ENCODE measurements at regions not wholly inside any gene's neighbourhood (a gene's known extent, or its start where the extent isn't known, plus 50 kb on each side); places are given as distances from the start of the nearest gene placed in this dataset.

DNA sequence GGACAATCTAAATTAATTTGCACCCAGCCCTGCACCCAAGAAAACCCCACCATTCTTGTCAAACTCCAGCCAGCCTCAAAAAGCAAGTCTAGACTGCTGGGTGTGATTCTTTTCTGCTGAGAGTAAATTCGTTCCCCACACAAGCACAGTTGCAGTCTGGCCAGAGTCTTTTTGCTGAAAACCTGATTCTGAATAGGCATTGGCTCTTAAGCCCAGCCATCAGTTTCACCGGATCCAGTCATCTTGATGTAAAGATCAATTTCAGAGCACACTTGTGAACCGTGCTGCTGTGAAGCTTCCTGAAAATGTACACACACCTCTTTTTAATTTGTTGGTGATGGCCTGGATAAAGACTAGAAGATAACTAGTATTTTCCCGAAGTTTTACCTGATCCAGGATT, 159.4 kb upstream of the GGTLC1 start:
- H3K4me3 ChIP-seq: no peak overlapping the region
- no peak for TF ChIP-seq POLR2A (IDR thresholded peaks at IDR 0.05; ENCODE audit: low read depth)
- TF ChIP-seq, protein P1, sequence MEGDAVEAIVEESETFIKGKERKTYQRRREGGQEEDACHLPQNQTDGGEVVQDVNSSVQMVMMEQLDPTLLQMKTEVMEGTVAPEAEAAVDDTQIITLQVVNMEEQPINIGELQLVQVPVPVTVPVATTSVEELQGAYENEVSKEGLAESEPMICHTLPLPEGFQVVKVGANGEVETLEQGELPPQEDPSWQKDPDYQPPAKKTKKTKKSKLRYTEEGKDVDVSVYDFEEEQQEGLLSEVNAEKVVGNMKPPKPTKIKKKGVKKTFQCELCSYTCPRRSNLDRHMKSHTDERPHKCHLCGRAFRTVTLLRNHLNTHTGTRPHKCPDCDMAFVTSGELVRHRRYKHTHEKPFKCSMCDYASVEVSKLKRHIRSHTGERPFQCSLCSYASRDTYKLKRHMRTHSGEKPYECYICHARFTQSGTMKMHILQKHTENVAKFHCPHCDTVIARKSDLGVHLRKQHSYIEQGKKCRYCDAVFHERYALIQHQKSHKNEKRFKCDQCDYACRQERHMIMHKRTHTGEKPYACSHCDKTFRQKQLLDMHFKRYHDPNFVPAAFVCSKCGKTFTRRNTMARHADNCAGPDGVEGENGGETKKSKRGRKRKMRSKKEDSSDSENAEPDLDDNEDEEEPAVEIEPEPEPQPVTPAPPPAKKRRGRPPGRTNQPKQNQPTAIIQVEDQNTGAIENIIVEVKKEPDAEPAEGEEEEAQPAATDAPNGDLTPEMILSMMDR (IDR thresholded peaks at IDR 0.05): no peak
- TF ChIP-seq EP300 (IDR thresholded peaks at IDR 0.05): no peak
- TF ChIP-seq POLR2AphosphoS5 (IDR thresholded peaks at IDR 0.05): no peak
- no peaks in the 10 kb centered on the region for H3K36me3 ChIP-seq
- DNase-seq (ENCODE audit: extremely low spot score): no peak
- no peak overlapping the region for H3K27ac ChIP-seq (replicated peaks in 1 of 4)
- intact Hi-C loops (cut with DNase I): no loop called here
- H3K4me1 ChIP-seq: no peaks in the 10 kb centered on the region
- WGBS: 72% methylated on average over 4 of the region's 4 CpGs
- H3K27me3 ChIP-seq: peaks cover 0 to 5% (median 0%) of the 10 kb centered on the region in 4 donors
- H3K9me3 ChIP-seq: peaks cover 0 to 7% (median 1%) of the 10 kb centered on the region in 4 donors

DNA sequence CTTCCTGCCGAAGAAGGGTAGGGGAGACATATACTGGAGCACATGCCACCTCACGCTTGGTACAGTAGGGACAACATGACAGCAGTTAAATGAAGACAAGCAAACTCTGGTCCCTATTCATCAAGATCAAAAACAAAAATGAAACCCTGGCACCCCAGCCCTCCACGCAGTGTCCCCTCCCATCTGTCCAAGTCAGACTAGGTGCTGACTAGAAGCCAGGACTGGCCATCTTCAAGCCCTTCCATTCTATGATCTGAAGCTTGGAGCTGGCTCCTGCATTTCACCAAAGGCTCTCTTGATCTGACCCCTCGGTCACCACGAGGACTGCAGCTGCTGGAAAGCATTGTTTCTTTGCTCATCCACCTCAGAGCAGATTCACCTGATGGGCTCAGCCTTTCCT, 158.9 kb upstream of the GGTLC1 start:
- H3K27me3 ChIP-seq: peaks cover 0 to 3% (median 0%) of the 10 kb centered on the region in 4 donors
- 78% methylated on average over 4 of the region's 5 CpGs for WGBS

DNA sequence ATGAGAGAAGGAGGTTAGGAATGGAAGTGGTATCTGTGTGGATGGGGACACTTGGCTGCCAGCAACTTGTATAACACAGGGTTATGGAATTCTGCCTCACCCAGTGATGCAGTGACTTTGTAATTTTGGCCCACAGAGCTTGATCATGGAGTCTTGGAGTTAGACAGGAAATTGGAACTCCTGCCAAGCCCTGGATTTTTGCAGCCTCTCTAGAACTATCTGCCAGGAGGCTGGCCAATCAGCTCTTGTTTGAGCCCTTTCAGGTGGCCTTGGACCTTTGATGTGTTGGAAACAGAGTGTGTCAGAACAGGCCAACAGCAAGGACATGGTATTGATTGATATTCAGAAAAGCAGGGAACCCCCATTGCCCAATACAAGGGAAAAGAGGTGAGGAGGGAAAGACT, 157.7 kb upstream of the GGTLC1 start:
- Histone ChIP-seq H3K27ac (replicated peaks in 1 of 4) (no peak overlapping the region), H3K4me3 (no peak overlapping the region), H3K36me3 (no peaks in the 10 kb centered on the region), H3K4me1 (no peaks in the 10 kb centered on the region), H3K27me3 (peaks cover 0 to 3% (median 0%) of the 10 kb centered on the region in 4 donors), H3K9me3 (peaks cover 0 to 7% (median 1%) of the 10 kb centered on the region in 4 donors)
- intact Hi-C loops (cut with DNase I): no loop called here
- no peak for DNase-seq (ENCODE audit: extremely low spot score)
- TF ChIP-seq POLR2AphosphoS5 (IDR thresholded peaks at IDR 0.05): no peak
- no peak for TF ChIP-seq EP300 (IDR thresholded peaks at IDR 0.05)
- no peak for TF ChIP-seq POLR2A (IDR thresholded peaks at IDR 0.05; ENCODE audit: low read depth)
- TF ChIP-seq, protein P1 (IDR thresholded peaks at IDR 0.05): no peak

More for the DNA sequence above, 158.9 kb upstream of the GGTLC1 start:
- Histone ChIP-seq H3K4me3 (no peak overlapping the region), H3K4me1 (no peaks in the 10 kb centered on the region), H3K36me3 (no peaks in the 10 kb centered on the region), H3K27ac (replicated peaks in 1 of 4) (no peak overlapping the region), H3K9me3 (peaks cover 0 to 7% (median 1%) of the 10 kb centered on the region in 4 donors)
- DNase-seq (ENCODE audit: extremely low spot score): no peak
- intact Hi-C loops (cut with DNase I): no loop called here
- TF ChIP-seq, protein P1 (IDR thresholded peaks at IDR 0.05): no peak
- TF ChIP-seq POLR2AphosphoS5 (IDR thresholded peaks at IDR 0.05): no peak
- no peak for TF ChIP-seq EP300 (IDR thresholded peaks at IDR 0.05)
- TF ChIP-seq POLR2A (IDR thresholded peaks at IDR 0.05; ENCODE audit: low read depth): no peak

DNA sequence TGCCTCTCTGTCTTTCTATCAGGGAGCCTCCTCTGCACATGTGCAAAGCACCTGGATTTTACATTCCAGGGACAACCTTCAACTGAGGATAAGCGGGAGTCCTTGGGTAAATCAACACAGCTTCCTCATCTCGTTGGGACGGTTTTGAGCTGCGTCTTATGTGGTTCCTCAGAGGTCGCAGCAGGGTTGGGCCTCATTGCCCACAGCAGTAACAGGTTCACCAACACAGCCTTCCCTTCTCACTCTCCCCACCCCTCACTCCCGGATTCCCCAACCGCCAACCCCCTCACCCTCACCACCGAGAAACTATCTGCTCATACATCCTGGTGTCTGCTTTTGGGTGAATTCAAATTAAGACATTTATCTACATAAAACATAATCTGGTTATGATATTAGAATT, 155.8 kb upstream of the GGTLC1 start:
- intact Hi-C loops (cut with DNase I): no loop called here
- WGBS: 80% methylated on average over 8 of the region's 8 CpGs
- peaks cover 0 to 7% (median 1%) of the 10 kb centered on the region in 4 donors for H3K9me3 ChIP-seq
- H3K4me1 ChIP-seq: no peaks in the 10 kb centered on the region
- no peak for DNase-seq (ENCODE audit: extremely low spot score)
- H3K36me3 ChIP-seq: no peaks in the 10 kb centered on the region
- H3K27ac ChIP-seq (replicated peaks in 1 of 4): no peak overlapping the region
- H3K4me3 ChIP-seq: no peak overlapping the region
- peaks cover 0 to 3% (median 0%) of the 10 kb centered on the region in 4 donors for H3K27me3 ChIP-seq
- no peak for TF ChIP-seq POLR2AphosphoS5 (IDR thresholded peaks at IDR 0.05)
- no peak for TF ChIP-seq EP300 (IDR thresholded peaks at IDR 0.05)
- no peak for TF ChIP-seq POLR2A (IDR thresholded peaks at IDR 0.05; ENCODE audit: low read depth)
- TF ChIP-seq, protein P1 (IDR thresholded peaks at IDR 0.05): no peak

DNA sequence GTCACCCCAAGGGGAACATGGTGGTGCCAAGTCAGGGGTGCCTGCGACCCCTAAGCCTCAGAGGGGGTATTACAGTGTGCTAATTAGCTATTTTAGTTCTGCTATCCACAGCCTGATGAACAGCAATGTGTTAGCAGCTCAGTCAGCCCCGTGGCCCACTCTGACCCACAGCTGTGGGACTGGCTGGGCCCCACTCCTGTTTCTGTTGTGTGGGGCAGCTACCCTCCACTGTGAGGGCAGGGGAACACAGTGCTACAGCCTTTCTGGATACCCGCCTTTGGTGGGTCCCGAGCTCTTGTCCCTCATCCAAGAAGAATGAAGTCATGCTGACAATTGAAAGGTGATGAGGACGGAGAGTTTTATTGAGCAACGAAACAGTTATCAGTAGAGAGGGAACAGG, 152.5 kb upstream of the GGTLC1 start:
- H3K36me3 ChIP-seq: no peaks in the 10 kb centered on the region
- H3K27ac ChIP-seq (replicated peaks in 1 of 4): no peak overlapping the region
- H3K4me3 ChIP-seq: no peak overlapping the region
- intact Hi-C loops (cut with DNase I): no loop called here
- H3K9me3 ChIP-seq: no peaks in the 10 kb centered on the region
- H3K27me3 ChIP-seq: no peaks in the 10 kb centered on the region
- TF ChIP-seq POLR2AphosphoS5 (IDR thresholded peaks at IDR 0.05): no peak
- no peak for DNase-seq (ENCODE audit: extremely low spot score)
- H3K4me1 ChIP-seq: no peaks in the 10 kb centered on the region
- whole genome bisulfite sequencing: 85% methylated on average over 4 of the region's 6 CpGs
